ENCODE measurements at regions not wholly inside any gene's neighbourhood (a gene's known extent, or its start where the extent isn't known, plus 50 kb on each side); places are given as distances from the start of the nearest gene placed in this dataset.

- TF ChIP-seq CTCF (conservative IDR thresholded peaks at IDR 0.05; ENCODE audit: low read length), result no peak
- TF ChIP-seq EZH2phosphoT487 (IDR thresholded peaks at IDR 0.05; ENCODE audit: borderline replicate concordance), result no peak
Measured at GRCh38 chr7:53744403-53744760, 708.9 kb downstream of the POM121L12 start.

Measured in Loucy (cell line).